Fibroblast of the aortic adventitia (primary cell): ENCODE measurements at regions not wholly inside any gene's neighbourhood (a gene's known extent, or its start where the extent isn't known, plus 50 kb on each side); places are given as distances from the start of the nearest gene placed in this dataset.

ENCODE experiments used
- DNase-seq: peaks from one replicate; pipeline ENCODE4 v3.0.0-alpha.2; 2010; ENCODE audit warnings: low read depth
- H3K4me3 ChIP-seq: 2 replicates; pipeline ENCODE4 v1.5.1; 2011; ENCODE audit warnings: low read depth, mild to moderate bottlenecking, control low read depth, low read length, moderate library complexity
- CTCF ChIP-seq: IDR thresholded peaks from 2 replicates; pipeline ENCODE4 v1.5.1; 2011; ENCODE audit warnings: mild to moderate bottlenecking, low read length, control low read depth, inconsistent platforms; ENCODE audit not compliant: insufficient read depth

GRCh38 chr4:31338000-31338399 is 617.8 kb downstream of the PCDH7 start:
- TF ChIP-seq CTCF, result no peak
- no peak for DNase-seq
- H3K4me3 ChIP-seq, result no peak overlapping the region

- no peak for TF ChIP-seq CTCF
- DNase-seq, result no peak
These were observed 621.6 kb downstream of the PCDH7 start for GRCh38 chr4:31341601-31342359.

GRCh38 chr4:31343061-31343460 is 622.9 kb downstream of the PCDH7 start:
- no peak overlapping the region for H3K4me3 ChIP-seq
- DNase-seq, result no peak
- TF ChIP-seq CTCF, result no peak

More at GRCh38 chr4:31341601-31342359, 621.6 kb downstream of the PCDH7 start:
- no peak overlapping the region for H3K4me3 ChIP-seq

- no peak for DNase-seq
- H3K4me3 ChIP-seq, result no peak overlapping the region
- TF ChIP-seq CTCF, result no peak
These were observed 629.7 kb downstream of the PCDH7 start for GRCh38 chr4:31349907-31350306.

GRCh38 chr4:31351695-31352094 is 631.5 kb downstream of the PCDH7 start:
- no peak for DNase-seq
- no peak overlapping the region for H3K4me3 ChIP-seq
- TF ChIP-seq CTCF, result no peak

GRCh38 chr4:31356839-31357238 is 636.7 kb downstream of the PCDH7 start:
- no peak overlapping the region for H3K4me3 ChIP-seq
- TF ChIP-seq CTCF, result no peak
- DNase-seq, result no peak

GRCh38 chr4:31360786-31361185 is 640.6 kb downstream of the PCDH7 start:
- TF ChIP-seq CTCF, result no peak
- no peak overlapping the region for H3K4me3 ChIP-seq
- peak; percentile 99 for DNase-seq
